Parathyroid adenoma (tissue), 2 donors: ENCODE measurements at regions not wholly inside any gene's neighbourhood (a gene's known extent, or its start where the extent isn't known, plus 50 kb on each side); places are given as distances from the start of the nearest gene placed in this dataset.

ENCODE experiments used
- H2AFZ ChIP-seq: fragments of 300-600 bp; sonication (generic); one replicate; pipeline ENCODE4 v1.7.0; 2017; ENCODE audit warnings: antibody characterized with exemption, mild to moderate bottlenecking
- H3K27ac ChIP-seq: fragments of 300-600 bp; sonication (generic); one replicate; pipeline ENCODE4 v1.7.0; 2017
- H3K27me3 ChIP-seq: fragments of 300-600 bp; sonication (generic); one replicate; pipeline ENCODE4 v1.7.0; 2017; ENCODE audit warnings: low read length; ENCODE audit not compliant: control insufficient read depth, insufficient read depth
- H3K36me3 ChIP-seq: fragments of 300-600 bp; sonication (generic); one replicate; pipeline ENCODE4 v1.7.0; 2017; ENCODE audit warnings: low read length; ENCODE audit not compliant: control insufficient read depth, insufficient read depth
- H3K4me1 ChIP-seq: fragments of 300-600 bp; sonication (generic); one replicate; pipeline ENCODE4 v1.7.0; 2017; ENCODE audit warnings: control low read depth
- H3K4me2 ChIP-seq: fragments of 300-600 bp; sonication (generic); one replicate; pipeline ENCODE4 v1.7.0; 2017; ENCODE audit warnings: low read length
- H3K4me3 ChIP-seq: fragments of 300-600 bp; sonication (generic); one replicate; pipeline ENCODE4 v1.7.0; 2017; ENCODE audit warnings: low read depth, low read length
- H3K79me2 ChIP-seq: fragments of 300-600 bp; sonication (generic); one replicate; pipeline ENCODE4 v1.7.0; 2017; ENCODE audit warnings: control low read depth
- H3K9ac ChIP-seq: fragments of 300-600 bp; sonication (generic); one replicate; pipeline ENCODE4 v1.7.0; 2017; ENCODE audit warnings: mild to moderate bottlenecking
- H3K9me3 ChIP-seq: fragments of 300-600 bp; sonication (generic); one replicate; pipeline ENCODE4 v1.7.0; 2017; ENCODE audit warnings: low read length; ENCODE audit not compliant: control insufficient read depth
- CTCF ChIP-seq: fragments of 300-600 bp; sonication (generic); IDR thresholded peaks from one replicate; pipeline ENCODE4 v1.7.0; 2017; ENCODE audit warnings: antibody characterized with exemption, mild to moderate bottlenecking
- donor health status: primary hyperparathyroidism.

GRCh38 chr14:94706133-94706532 lies 63.8 kb downstream of the GSC start:
- H3K9ac ChIP-seq: no peak overlapping the region
- no peaks in the 10 kb centered on the region for H3K79me2 ChIP-seq
- no peaks in the 10 kb centered on the region for H3K27me3 ChIP-seq
- no peaks in the 10 kb centered on the region for H3K4me1 ChIP-seq
- H3K4me2 ChIP-seq: no peak overlapping the region
- H2AFZ ChIP-seq: no peak overlapping the region
- TF ChIP-seq CTCF: no peak
- no peak overlapping the region for H3K4me3 ChIP-seq
- no peaks in the 10 kb centered on the region for H3K36me3 ChIP-seq
- no peak overlapping the region for H3K27ac ChIP-seq
- no peaks in the 10 kb centered on the region for H3K9me3 ChIP-seq

- H3K36me3 ChIP-seq: no peaks in the 10 kb centered on the region
- no peak overlapping the region for H3K4me2 ChIP-seq
- H3K27ac ChIP-seq: no peak overlapping the region
- H3K9me3 ChIP-seq: no peaks in the 10 kb centered on the region
- no peaks in the 10 kb centered on the region for H3K79me2 ChIP-seq
- H2AFZ ChIP-seq: no peak overlapping the region
- TF ChIP-seq CTCF: no peak
- no peak overlapping the region for H3K4me3 ChIP-seq
- H3K4me1 ChIP-seq: no peaks in the 10 kb centered on the region
- no peak overlapping the region for H3K9ac ChIP-seq
- no peaks in the 10 kb centered on the region for H3K27me3 ChIP-seq
These were observed 67.3 kb downstream of the GSC start for GRCh38 chr14:94702629-94703028.

- H3K4me3 ChIP-seq: no peak overlapping the region
- no peaks in the 10 kb centered on the region for H3K27me3 ChIP-seq
- H3K79me2 ChIP-seq: no peaks in the 10 kb centered on the region
- no peak for TF ChIP-seq CTCF
- H3K4me2 ChIP-seq: no peak overlapping the region
- H3K9ac ChIP-seq: no peak overlapping the region
- H3K9me3 ChIP-seq: no peaks in the 10 kb centered on the region
- H2AFZ ChIP-seq: no peak overlapping the region
- H3K4me1 ChIP-seq: no peaks in the 10 kb centered on the region
- H3K36me3 ChIP-seq: no peaks in the 10 kb centered on the region
- H3K27ac ChIP-seq: no peak overlapping the region
These were observed 68.0 kb downstream of the GSC start for GRCh38 chr14:94701861-94702370.

- Histone ChIP-seq H3K4me3 (no peak overlapping the region), H3K9me3 (no peaks in the 10 kb centered on the region), H3K27me3 (no peaks in the 10 kb centered on the region), H3K9ac (no peak overlapping the region), H3K27ac (no peak overlapping the region), H3K4me1 (no peaks in the 10 kb centered on the region), H3K4me2 (no peak overlapping the region), H2AFZ (no peak overlapping the region), H3K36me3 (no peaks in the 10 kb centered on the region), H3K79me2 (no peaks in the 10 kb centered on the region)
- no peak for TF ChIP-seq CTCF
These were observed 69.6 kb downstream of the GSC start for GRCh38 chr14:94700336-94700735.

- no peaks in the 10 kb centered on the region for H3K79me2 ChIP-seq
- no peak overlapping the region for H2AFZ ChIP-seq
- no peak overlapping the region for H3K4me3 ChIP-seq
- no peak overlapping the region for H3K27ac ChIP-seq
- no peak for TF ChIP-seq CTCF
- H3K27me3 ChIP-seq: no peaks in the 10 kb centered on the region
- no peaks in the 10 kb centered on the region for H3K4me1 ChIP-seq
- H3K9ac ChIP-seq: no peak overlapping the region
- H3K36me3 ChIP-seq: no peaks in the 10 kb centered on the region
- no peak overlapping the region for H3K4me2 ChIP-seq
- H3K9me3 ChIP-seq: no peaks in the 10 kb centered on the region
These were observed 70.1 kb downstream of the GSC start for GRCh38 chr14:94699831-94700230.
